ENCODE measurements at regions not wholly inside any gene's neighbourhood (a gene's known extent, or its start where the extent isn't known, plus 50 kb on each side); places are given as distances from the start of the nearest gene placed in this dataset.

- Histone ChIP-seq H3K27ac (ENCODE audit: low read depth in 1 of 2, low read length in 2 of 2) (no peak overlapping the region), H3K27me3 (ENCODE audit: control insufficient read depth in 1 of 2, insufficient read depth in 2 of 2, low read length in 2 of 2) (no peaks in the 10 kb centered on the region), H3K4me1 (ENCODE audit: insufficient read depth, low read length) (no peaks in the 10 kb centered on the region), H3K9me3 (ENCODE audit: control insufficient read depth in 1 of 2, insufficient read depth in 1 of 2, low read length in 2 of 2) (no peaks in the 10 kb centered on the region), H3K4me3 (ENCODE audit: low read length) (no peak overlapping the region), H3K36me3 (ENCODE audit: insufficient read depth, low read length) (no peaks in the 10 kb centered on the region)
- intact Hi-C loops (cut with DNase I, micrococcal nuclease): no loop called here
- Mint-ChIP-seq H3K27ac (no peak overlapping the region), H3K36me3 (ENCODE audit: low read depth) (no peaks in the 10 kb centered on the region), H3K27me3 (no peaks in the 10 kb centered on the region), H3K9me3 (peaks cover 12% of the 10 kb centered on the region), H3K4me3 (no peak overlapping the region), H3K4me1 (ENCODE audit: low read depth) (no peaks in the 10 kb centered on the region)
- no peak for DNase-seq
- POLR2A ChIA-PET: no interaction called here
- TF ChIP-seq, protein P1, sequence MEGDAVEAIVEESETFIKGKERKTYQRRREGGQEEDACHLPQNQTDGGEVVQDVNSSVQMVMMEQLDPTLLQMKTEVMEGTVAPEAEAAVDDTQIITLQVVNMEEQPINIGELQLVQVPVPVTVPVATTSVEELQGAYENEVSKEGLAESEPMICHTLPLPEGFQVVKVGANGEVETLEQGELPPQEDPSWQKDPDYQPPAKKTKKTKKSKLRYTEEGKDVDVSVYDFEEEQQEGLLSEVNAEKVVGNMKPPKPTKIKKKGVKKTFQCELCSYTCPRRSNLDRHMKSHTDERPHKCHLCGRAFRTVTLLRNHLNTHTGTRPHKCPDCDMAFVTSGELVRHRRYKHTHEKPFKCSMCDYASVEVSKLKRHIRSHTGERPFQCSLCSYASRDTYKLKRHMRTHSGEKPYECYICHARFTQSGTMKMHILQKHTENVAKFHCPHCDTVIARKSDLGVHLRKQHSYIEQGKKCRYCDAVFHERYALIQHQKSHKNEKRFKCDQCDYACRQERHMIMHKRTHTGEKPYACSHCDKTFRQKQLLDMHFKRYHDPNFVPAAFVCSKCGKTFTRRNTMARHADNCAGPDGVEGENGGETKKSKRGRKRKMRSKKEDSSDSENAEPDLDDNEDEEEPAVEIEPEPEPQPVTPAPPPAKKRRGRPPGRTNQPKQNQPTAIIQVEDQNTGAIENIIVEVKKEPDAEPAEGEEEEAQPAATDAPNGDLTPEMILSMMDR (IDR thresholded peaks at IDR 0.05): no peak
- ATAC-seq (ENCODE audit: poor library complexity): no peak
- CTCF ChIA-PET: no interaction called here
Observed at GRCh38 chr4:130486186-130486585, 1390.2 kb downstream of the C4orf33 start.

GRCh38 chr4:130486841-130487240 lies 1390.9 kb downstream of the C4orf33 start:
- intact Hi-C loops (cut with DNase I, micrococcal nuclease): no loop called here
- H3K36me3 ChIP-seq (ENCODE audit: insufficient read depth, low read length): no peaks in the 10 kb centered on the region
- no peaks in the 10 kb centered on the region for H3K36me3 Mint-ChIP-seq (ENCODE audit: low read depth)
- H3K27me3 Mint-ChIP-seq: no peaks in the 10 kb centered on the region
- H3K9me3 ChIP-seq (ENCODE audit: control insufficient read depth in 1 of 2, insufficient read depth in 1 of 2, low read length in 2 of 2): no peaks in the 10 kb centered on the region
- no peaks in the 10 kb centered on the region for H3K4me1 ChIP-seq (ENCODE audit: insufficient read depth, low read length)
- TF ChIP-seq, protein P1 (IDR thresholded peaks at IDR 0.05): no peak
- no peak for ATAC-seq (ENCODE audit: poor library complexity)
- no peaks in the 10 kb centered on the region for H3K4me1 Mint-ChIP-seq (ENCODE audit: low read depth)
- ChIA-PET CTCF (no interaction called here), POLR2A (no interaction called here)
- H3K4me3 ChIP-seq (ENCODE audit: low read length): no peak overlapping the region
- peaks cover 17% of the 10 kb centered on the region for H3K9me3 Mint-ChIP-seq
- no peaks in the 10 kb centered on the region for H3K27me3 ChIP-seq (ENCODE audit: control insufficient read depth in 1 of 2, insufficient read depth in 2 of 2, low read length in 2 of 2)
- H3K4me3 Mint-ChIP-seq: no peak overlapping the region
- H3K27ac Mint-ChIP-seq: no peak overlapping the region
- no peak for DNase-seq
- no peak overlapping the region for H3K27ac ChIP-seq (ENCODE audit: low read depth in 1 of 2, low read length in 2 of 2)

- POLR2A ChIA-PET: no interaction called here
- intact Hi-C loops (cut with DNase I, micrococcal nuclease): no loop called here
- no peaks in the 10 kb centered on the region for H3K27me3 Mint-ChIP-seq
- DNase-seq (no peak), ATAC-seq (ENCODE audit: poor library complexity) (no peak)
- H3K36me3 ChIP-seq (ENCODE audit: insufficient read depth, low read length): no peaks in the 10 kb centered on the region
- H3K9me3 ChIP-seq (ENCODE audit: control insufficient read depth in 1 of 2, insufficient read depth in 1 of 2, low read length in 2 of 2): peaks cover 0 to 5% of the 10 kb centered on the region in 2 experiments
- no peak overlapping the region for H3K27ac ChIP-seq (ENCODE audit: low read depth in 1 of 2, low read length in 2 of 2)
- CTCF ChIA-PET: no interaction called here
- peaks cover 6% of the 10 kb centered on the region for H3K9me3 Mint-ChIP-seq
- no peak overlapping the region for H3K4me3 Mint-ChIP-seq
- no peaks in the 10 kb centered on the region for H3K27me3 ChIP-seq (ENCODE audit: control insufficient read depth in 1 of 2, insufficient read depth in 2 of 2, low read length in 2 of 2)
- no peak overlapping the region for H3K4me3 ChIP-seq (ENCODE audit: low read length)
- H3K4me1 Mint-ChIP-seq (ENCODE audit: low read depth): no peaks in the 10 kb centered on the region
- TF ChIP-seq, protein P1 (IDR thresholded peaks at IDR 0.05): no peak
- H3K27ac Mint-ChIP-seq: no peak overlapping the region
- no peaks in the 10 kb centered on the region for H3K4me1 ChIP-seq (ENCODE audit: insufficient read depth, low read length)
- H3K36me3 Mint-ChIP-seq (ENCODE audit: low read depth): no peaks in the 10 kb centered on the region
Observed at GRCh38 chr4:130510661-130511060, 1414.7 kb downstream of the C4orf33 start.

Data from CD4-positive, alpha-beta T cell (primary cell).